Upper lobe of left lung (tissue), 6 donors: ENCODE measurements at regions not wholly inside any gene's neighbourhood (a gene's known extent, or its start where the extent isn't known, plus 50 kb on each side); places are given as distances from the start of the nearest gene placed in this dataset.
A peak's percentile ranks its signal among the peaks of the same experiment; 100 is the strongest.

Experiments used
- ATAC-seq, 2 donors: fragments of 200-7000 bp; cut with Tn5 transposase; one replicate each; pipeline ENCODE4 v1.9.1; 2022; ENCODE audit warnings: mild to moderate bottlenecking in 2 of 2, moderate library complexity in 2 of 2; ENCODE audit not compliant: low FRiP score in 2 of 2
- DNase-seq, 2 donors: peaks; one replicate each; pipeline ENCODE4 v3.0.0-alpha.2; 2019 to 2020
- H3K27ac ChIP-seq, 4 donors: fragments of 200-600 bp; sonication (generic); one replicate each; pipeline ENCODE4 v1.5.1; 2016 to 2019
- H3K27me3 ChIP-seq, 4 donors: fragments of 200-600 bp; sonication (generic); one replicate each; pipeline ENCODE4 v1.5.1; 2017 to 2019
- H3K36me3 ChIP-seq, 4 donors: fragments of 200-600 bp; sonication (generic); one replicate each; pipeline ENCODE4 v1.5.1; 2016 to 2019
- H3K4me1 ChIP-seq, 4 donors: fragments of 200-600 bp; sonication (generic); one replicate each; pipeline ENCODE4 v1.5.1; 2018 to 2019
- H3K4me3 ChIP-seq, 4 donors: fragments of 200-600 bp; sonication (generic); one replicate each; pipeline ENCODE4 v1.5.1; 2017 to 2019; ENCODE audit warnings: mild to moderate bottlenecking in 2 of 4, moderate library complexity in 1 of 4
- H3K9me3 ChIP-seq, 4 donors: fragments of 200-600 bp; sonication (generic); one replicate each; pipeline ENCODE4 v1.5.1; 2018 to 2019
- EP300 ChIP-seq, 4 donors: sonication (generic); formaldehyde crosslinking; IDR thresholded peaks; one replicate each; pipeline ENCODE4 v1.5.1; 2017; ENCODE audit warnings: antibody characterized with exemption in 4 of 4, control low read depth in 2 of 4
- POLR2A ChIP-seq, 4 donors: fragments of 450-650 bp; IDR thresholded peaks; one replicate each; pipeline ENCODE4 v1.5.1; 2016 to 2017; ENCODE audit warnings: antibody characterized with exemption in 4 of 4, mild to moderate bottlenecking in 2 of 4
- POLR2AphosphoS5 ChIP-seq, 2 donors: sonication (generic); formaldehyde crosslinking; IDR thresholded peaks; one replicate each; pipeline ENCODE4 v1.5.1; 2017; ENCODE audit warnings: antibody characterized with exemption in 2 of 2
- WGBS, 2 donors: methylation state at CpG; one replicate each; pipeline ENCODE4 v1.1.5; 2017 to 2018; 5-methylcytosine and 5-hydroxymethylcytosine counted together
- TF ChIP-seq, protein P1 (sequence below), 6 experiments: fragments of 450-650 bp in 4 of 6; fragments of 200-600 bp in 2 of 6; sonication (generic) in 2 of 6; IDR thresholded peaks; one replicate each; pipeline ENCODE4 v1.5.1; 2016 to 2019; ENCODE audit warnings: antibody characterized with exemption in 6 of 6
- donor health status: DM: no; HTN: no; CAD: no; lungs with moderate emphysema.
- donor health status: DM: no; HTN: yes; CAD: no; lungs with severe emphysema.

DNA sequence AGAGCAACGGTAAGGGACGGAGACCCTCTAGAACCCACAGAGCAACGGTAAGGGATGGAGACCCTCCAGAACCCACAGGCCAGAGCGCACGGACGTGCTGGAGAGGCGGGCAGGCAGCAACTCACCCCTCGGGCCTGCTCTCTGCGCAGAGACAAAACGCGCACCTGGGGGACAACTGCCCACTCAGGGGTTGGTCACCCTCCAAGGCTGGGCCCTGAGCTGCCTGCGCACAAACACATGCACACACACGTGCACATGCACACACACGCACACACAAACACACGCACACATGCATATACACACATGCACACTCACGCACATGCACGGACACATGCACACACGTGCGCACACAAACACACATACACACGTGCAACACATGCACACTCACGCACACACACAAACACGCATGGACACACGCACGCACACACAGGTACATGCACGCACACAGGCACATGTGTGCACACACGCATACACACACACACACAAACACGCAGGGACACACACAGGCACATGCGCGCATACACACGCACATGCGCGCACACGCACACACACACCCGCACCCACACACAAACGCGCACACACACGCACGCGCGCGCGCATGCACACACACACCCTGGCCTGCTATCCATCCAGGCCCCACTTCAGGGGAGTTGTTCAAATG, 88.3 kb downstream of the NCOR2 start:
- TF ChIP-seq POLR2A (IDR thresholded peaks at IDR 0.05) (no peak), POLR2AphosphoS5 (IDR thresholded peaks at IDR 0.05) (no peak), EP300 (IDR thresholded peaks at IDR 0.05) (no peak)
- TF ChIP-seq, protein P1, sequence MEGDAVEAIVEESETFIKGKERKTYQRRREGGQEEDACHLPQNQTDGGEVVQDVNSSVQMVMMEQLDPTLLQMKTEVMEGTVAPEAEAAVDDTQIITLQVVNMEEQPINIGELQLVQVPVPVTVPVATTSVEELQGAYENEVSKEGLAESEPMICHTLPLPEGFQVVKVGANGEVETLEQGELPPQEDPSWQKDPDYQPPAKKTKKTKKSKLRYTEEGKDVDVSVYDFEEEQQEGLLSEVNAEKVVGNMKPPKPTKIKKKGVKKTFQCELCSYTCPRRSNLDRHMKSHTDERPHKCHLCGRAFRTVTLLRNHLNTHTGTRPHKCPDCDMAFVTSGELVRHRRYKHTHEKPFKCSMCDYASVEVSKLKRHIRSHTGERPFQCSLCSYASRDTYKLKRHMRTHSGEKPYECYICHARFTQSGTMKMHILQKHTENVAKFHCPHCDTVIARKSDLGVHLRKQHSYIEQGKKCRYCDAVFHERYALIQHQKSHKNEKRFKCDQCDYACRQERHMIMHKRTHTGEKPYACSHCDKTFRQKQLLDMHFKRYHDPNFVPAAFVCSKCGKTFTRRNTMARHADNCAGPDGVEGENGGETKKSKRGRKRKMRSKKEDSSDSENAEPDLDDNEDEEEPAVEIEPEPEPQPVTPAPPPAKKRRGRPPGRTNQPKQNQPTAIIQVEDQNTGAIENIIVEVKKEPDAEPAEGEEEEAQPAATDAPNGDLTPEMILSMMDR (IDR thresholded peaks at IDR 0.05): no peak
- 92 to 94% methylated on average over 39 to 42 of the region's 42 CpGs for WGBS, 2 donors
- DNase-seq: peak in 1 of 2 donors; percentile 76
- Histone ChIP-seq H3K4me1 (peaks cover 10 to 25% (median 15%) of the 10 kb centered on the region in 4 donors), H3K4me3 (no peak overlapping the region), H3K27ac (no peak overlapping the region), H3K9me3 (no peaks in the 10 kb centered on the region), H3K36me3 (peaks cover 5 to 69% (median 47%) of the 10 kb centered on the region in 4 donors), H3K27me3 (no peaks in the 10 kb centered on the region)
- ATAC-seq: no peak

DNA sequence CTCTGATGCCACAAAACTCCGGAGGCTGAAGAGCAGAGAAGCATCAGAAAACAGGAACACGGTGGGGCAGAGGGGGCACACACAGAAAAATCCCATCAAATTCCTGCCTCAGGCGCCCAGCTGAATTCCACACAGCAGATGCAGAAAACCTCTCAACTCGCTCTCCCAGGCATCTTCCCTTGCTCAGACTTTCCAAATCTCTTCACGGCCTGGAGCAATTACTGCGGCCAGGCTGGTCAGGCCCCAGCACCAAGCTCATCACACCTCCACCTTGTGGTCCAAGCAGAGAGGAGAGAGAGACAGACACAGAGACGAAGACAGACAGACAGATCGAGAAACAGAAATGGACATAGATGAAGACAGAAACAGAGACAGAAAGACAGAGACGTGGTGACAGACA, 89.0 kb downstream of the NCOR2 start:
- 88 to 94% methylated on average over 9 of the region's 9 CpGs for WGBS, 2 donors
- no peaks in the 10 kb centered on the region for H3K9me3 ChIP-seq
- H3K27me3 ChIP-seq: no peaks in the 10 kb centered on the region
- TF ChIP-seq POLR2A (IDR thresholded peaks at IDR 0.05): no peak
- TF ChIP-seq, protein P1 (IDR thresholded peaks at IDR 0.05): no peak
- no peak for TF ChIP-seq EP300 (IDR thresholded peaks at IDR 0.05)
- no peak for TF ChIP-seq POLR2AphosphoS5 (IDR thresholded peaks at IDR 0.05)
- H3K4me3 ChIP-seq: no peak overlapping the region
- no peak for ATAC-seq
- no peak for DNase-seq
- H3K36me3 ChIP-seq: peaks cover 4 to 69% (median 44%) of the 10 kb centered on the region in 4 donors
- no peak overlapping the region for H3K27ac ChIP-seq
- H3K4me1 ChIP-seq: peaks cover 10 to 24% (median 15%) of the 10 kb centered on the region in 4 donors

DNA sequence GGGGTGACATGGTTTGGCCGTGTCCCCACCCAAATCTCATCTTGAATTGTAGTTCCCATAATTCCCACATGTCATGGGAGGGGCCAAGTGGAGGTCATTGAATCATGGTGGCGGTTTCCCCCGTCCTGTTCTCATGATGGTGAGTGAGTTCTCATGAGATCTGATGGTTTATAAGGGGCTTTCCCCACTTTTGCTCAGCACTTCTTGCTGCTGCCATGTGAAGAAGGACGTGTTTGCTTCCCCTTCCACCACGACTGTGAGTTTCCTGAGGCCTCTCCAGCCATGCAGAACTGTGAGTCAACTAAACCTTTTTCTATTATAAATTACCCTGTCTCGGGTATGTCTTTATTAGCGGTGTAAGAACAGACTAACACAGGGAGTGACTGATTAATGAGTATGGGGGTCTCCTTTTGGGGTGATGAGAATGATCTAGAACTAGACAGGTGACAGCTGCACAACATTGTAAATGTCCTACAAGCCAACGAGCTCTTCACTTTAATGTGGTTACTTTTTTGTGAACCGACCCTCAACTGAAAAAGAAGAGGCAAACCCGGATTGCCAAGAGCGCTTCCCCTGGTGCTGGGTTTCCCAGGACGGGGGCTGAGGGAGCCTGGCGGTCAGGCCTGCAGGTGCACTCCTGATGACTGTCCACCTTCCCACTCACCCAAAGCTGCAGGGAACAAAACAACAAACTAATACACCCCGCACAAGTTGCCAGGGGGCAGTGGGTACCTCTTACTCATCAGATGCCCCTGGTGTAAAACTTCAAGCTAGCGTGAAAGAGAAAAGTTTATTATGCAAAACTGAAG, 90.1 kb downstream of the NCOR2 start:
- peaks cover 7 to 69% (median 44%) of the 10 kb centered on the region in 4 donors for H3K36me3 ChIP-seq
- H3K27ac ChIP-seq: no peak overlapping the region
- no peaks in the 10 kb centered on the region for H3K27me3 ChIP-seq
- ATAC-seq: no peak
- peaks cover 0 to 8% (median 5%) of the 10 kb centered on the region in 4 donors for H3K9me3 ChIP-seq
- H3K4me3 ChIP-seq: no peak overlapping the region
- no peak for DNase-seq
- WGBS, 2 donors: 79 to 80% methylated on average over 15 of the region's 15 CpGs
- no peak for TF ChIP-seq POLR2AphosphoS5 (IDR thresholded peaks at IDR 0.05)
- TF ChIP-seq, protein P1 (IDR thresholded peaks at IDR 0.05): no peak
- peaks cover 10 to 23% (median 15%) of the 10 kb centered on the region in 4 donors for H3K4me1 ChIP-seq

DNA sequence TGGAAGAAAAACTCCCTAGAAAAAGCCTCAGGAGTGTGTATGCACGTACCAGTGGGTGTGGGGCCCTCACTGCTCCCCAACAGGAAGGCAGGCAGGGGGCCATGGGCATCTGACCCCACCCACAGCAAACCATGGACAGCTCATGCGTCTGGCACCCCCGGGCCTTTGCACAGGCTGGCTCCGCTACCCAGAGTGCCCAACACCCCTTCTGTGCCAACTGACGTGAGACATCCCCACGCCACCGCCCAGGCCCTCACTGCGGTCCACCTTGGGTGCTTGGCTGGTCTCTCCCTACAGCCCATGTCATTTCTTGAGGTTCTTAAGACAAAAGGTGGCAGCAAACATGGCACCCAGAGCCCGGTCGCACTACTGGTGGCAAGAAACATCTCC, 91.4 kb downstream of the NCOR2 start:
- no peak overlapping the region for H3K27ac ChIP-seq
- peaks cover 0 to 8% (median 5%) of the 10 kb centered on the region in 4 donors for H3K9me3 ChIP-seq
- H3K36me3 ChIP-seq: peaks cover 16 to 70% (median 46%) of the 10 kb centered on the region in 4 donors
- no peak overlapping the region for H3K4me3 ChIP-seq
- no peak for DNase-seq
- ATAC-seq: no peak
- 95 to 100% methylated on average over 8 to 10 of the region's 10 CpGs for WGBS, 2 donors
- peaks cover 6 to 15% (median 12%) of the 10 kb centered on the region in 4 donors for H3K4me1 ChIP-seq
- TF ChIP-seq POLR2AphosphoS5 (IDR thresholded peaks at IDR 0.05) (no peak), EP300 (IDR thresholded peaks at IDR 0.05) (no peak), POLR2A (IDR thresholded peaks at IDR 0.05) (no peak)
- TF ChIP-seq, protein P1 (IDR thresholded peaks at IDR 0.05): no peak
- no peaks in the 10 kb centered on the region for H3K27me3 ChIP-seq
